ENCODE measurements at regions not wholly inside any gene's neighbourhood (a gene's known extent, or its start where the extent isn't known, plus 50 kb on each side); places are given as distances from the start of the nearest gene placed in this dataset.

DNA sequence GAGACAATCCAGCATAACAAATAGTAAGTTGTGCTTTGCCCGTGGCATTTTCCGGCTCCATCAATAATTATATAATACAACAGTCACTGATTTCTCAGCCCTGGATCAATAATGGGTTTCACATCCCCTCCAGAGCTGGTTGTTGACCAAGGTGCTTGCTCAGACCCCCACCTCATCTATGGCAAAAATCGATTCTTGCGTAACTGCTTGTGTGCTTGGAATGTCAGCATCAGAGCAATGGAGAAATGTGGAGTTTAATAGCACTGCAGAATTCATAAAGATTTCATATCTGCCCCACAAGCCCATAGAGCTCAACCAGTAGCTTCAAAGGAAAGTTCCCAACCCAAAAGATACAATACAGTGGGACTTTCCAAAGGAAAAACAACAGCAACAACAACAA lies 1098.5 kb downstream of the IGSF11 start:
- H3K27me3 Mint-ChIP-seq (ENCODE audit: insufficient read depth, unreplicated experiment): no peaks in the 10 kb centered on the region
- POLR2A ChIA-PET: no interaction called here
- no TSS peak for BruUV-seq (replicated peaks)

GRCh38 chr3:117938974-117939373 lies 1095.7 kb downstream of the IGSF11 start:
- Histone ChIP-seq H3K36me3 (ENCODE audit: control insufficient read depth, insufficient read depth, low read length) (no peaks in the 10 kb centered on the region), H3K27me3 (replicated peaks; ENCODE audit: control insufficient read depth, insufficient read depth, low read length) (no peaks in the 10 kb centered on the region), H3K4me3 (ENCODE audit: low read depth, low read length) (no peak overlapping the region), H3K4me1 (no peaks in the 10 kb centered on the region), H3K9me3 (no peaks in the 10 kb centered on the region)
- Mint-ChIP-seq H3K27me3 (ENCODE audit: insufficient read depth, unreplicated experiment) (no peaks in the 10 kb centered on the region), H3K9me3 (ENCODE audit: unreplicated experiment) (no peaks in the 10 kb centered on the region), H3K4me3 (ENCODE audit: unreplicated experiment) (no peak overlapping the region), H3K27ac (ENCODE audit: unreplicated experiment) (no peak overlapping the region), H3K4me1 (ENCODE audit: low read depth, unreplicated experiment) (no peaks in the 10 kb centered on the region), H3K36me3 (ENCODE audit: insufficient read depth, unreplicated experiment) (no peaks in the 10 kb centered on the region)
- CTCF ChIA-PET: no interaction called here
- no peak for TF ChIP-seq CTCF (IDR thresholded peaks at IDR 0.05; ENCODE audit: insufficient read depth in 1 of 2, low read depth in 1 of 2, low read length in 1 of 2, severe bottlenecking in 1 of 2, unreplicated experiment in 1 of 2)
- no peak for DNase-seq
- POLR2A ChIA-PET: no interaction called here
- no TSS peak for BruUV-seq (replicated peaks)
- intact Hi-C loops (cut with micrococcal nuclease; ENCODE audit: unreplicated experiment): no loop called here

More for the DNA sequence above, 1098.5 kb downstream of the IGSF11 start:
- DNase-seq: no peak
- H3K4me1 Mint-ChIP-seq (ENCODE audit: low read depth, unreplicated experiment): no peaks in the 10 kb centered on the region
- no peaks in the 10 kb centered on the region for H3K4me1 ChIP-seq
- no peak for TF ChIP-seq CTCF (IDR thresholded peaks at IDR 0.05; ENCODE audit: insufficient read depth in 1 of 2, low read depth in 1 of 2, low read length in 1 of 2, severe bottlenecking in 1 of 2, unreplicated experiment in 1 of 2)
- no peaks in the 10 kb centered on the region for H3K36me3 Mint-ChIP-seq (ENCODE audit: insufficient read depth, unreplicated experiment)
- H3K9me3 ChIP-seq: no peaks in the 10 kb centered on the region
- intact Hi-C loops (cut with micrococcal nuclease; ENCODE audit: unreplicated experiment): no loop called here
- H3K36me3 ChIP-seq (ENCODE audit: control insufficient read depth, insufficient read depth, low read length): no peaks in the 10 kb centered on the region
- no peaks in the 10 kb centered on the region for H3K27me3 ChIP-seq (replicated peaks; ENCODE audit: control insufficient read depth, insufficient read depth, low read length)
- no peaks in the 10 kb centered on the region for H3K9me3 Mint-ChIP-seq (ENCODE audit: unreplicated experiment)
- CTCF ChIA-PET: no interaction called here
- H3K27ac Mint-ChIP-seq (ENCODE audit: unreplicated experiment): no peak overlapping the region
- no peak overlapping the region for H3K4me3 ChIP-seq (ENCODE audit: low read depth, low read length)
- H3K4me3 Mint-ChIP-seq (ENCODE audit: unreplicated experiment): no peak overlapping the region

DNA sequence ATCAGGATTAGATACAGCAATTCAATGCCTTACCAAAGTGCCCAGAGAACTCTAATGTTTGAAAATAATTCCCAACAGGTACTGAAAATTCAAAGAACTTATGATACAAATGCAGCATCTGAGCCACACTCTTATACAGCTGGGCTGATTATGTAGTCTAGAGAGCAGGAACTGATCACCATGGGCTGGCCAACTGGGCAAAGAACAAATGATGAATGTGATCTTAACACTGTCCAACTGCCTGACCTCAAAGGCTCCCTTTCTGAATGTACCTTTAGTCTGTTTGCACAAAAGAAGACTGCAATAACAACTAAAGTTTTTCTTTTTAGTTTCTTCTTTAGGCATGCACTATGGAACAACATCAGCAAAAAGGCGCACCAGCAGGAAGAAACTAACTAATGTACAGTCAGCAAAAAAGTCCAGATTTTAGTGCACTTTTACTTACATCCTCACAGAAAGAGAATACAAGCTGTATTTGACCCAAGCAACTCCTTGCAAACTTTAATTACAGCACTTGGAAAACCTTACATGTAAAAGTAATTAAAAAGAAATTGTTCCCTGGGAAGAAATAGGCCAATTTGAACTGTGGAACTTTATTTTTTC lies 1095.1 kb downstream of the IGSF11 start:
- no peak overlapping the region for H3K4me3 ChIP-seq (ENCODE audit: low read depth, low read length)
- Mint-ChIP-seq H3K36me3 (ENCODE audit: insufficient read depth, unreplicated experiment) (no peaks in the 10 kb centered on the region), H3K27ac (ENCODE audit: unreplicated experiment) (no peak overlapping the region), H3K4me1 (ENCODE audit: low read depth, unreplicated experiment) (no peaks in the 10 kb centered on the region), H3K27me3 (ENCODE audit: insufficient read depth, unreplicated experiment) (no peaks in the 10 kb centered on the region), H3K4me3 (ENCODE audit: unreplicated experiment) (no peak overlapping the region), H3K9me3 (ENCODE audit: unreplicated experiment) (no peaks in the 10 kb centered on the region)
- H3K9me3 ChIP-seq: no peaks in the 10 kb centered on the region
- ChIA-PET CTCF (no interaction called here), POLR2A (no interaction called here)
- no peak for TF ChIP-seq CTCF (IDR thresholded peaks at IDR 0.05; ENCODE audit: insufficient read depth in 1 of 2, low read depth in 1 of 2, low read length in 1 of 2, severe bottlenecking in 1 of 2, unreplicated experiment in 1 of 2)
- DNase-seq: no peak
- BruUV-seq (replicated peaks): no TSS peak
- no peaks in the 10 kb centered on the region for H3K4me1 ChIP-seq
- H3K27me3 ChIP-seq (replicated peaks; ENCODE audit: control insufficient read depth, insufficient read depth, low read length): no peaks in the 10 kb centered on the region
- no peaks in the 10 kb centered on the region for H3K36me3 ChIP-seq (ENCODE audit: control insufficient read depth, insufficient read depth, low read length)
- intact Hi-C loops (cut with micrococcal nuclease; ENCODE audit: unreplicated experiment): no loop called here
